ENCODE measurements at regions not wholly inside any gene's neighbourhood (a gene's known extent, or its start where the extent isn't known, plus 50 kb on each side); places are given as distances from the start of the nearest gene placed in this dataset.

GRCh38 chr3:94291686-94292085 is 228.8 kb downstream of the NSUN3 start:
- TF ChIP-seq CTCF (IDR thresholded peaks at IDR 0.05; ENCODE audit: low read depth, low read length), result no peak

GRCh38 chr3:94292151-94292550 is 229.3 kb downstream of the NSUN3 start:
- TF ChIP-seq CTCF (IDR thresholded peaks at IDR 0.05; ENCODE audit: low read depth, low read length), result no peak

More at GRCh38 chr3:94291686-94292085, 228.8 kb downstream of the NSUN3 start:
- no peak for DNase-seq (ENCODE audit: extremely low read depth, low read depth)

GRCh38 chr3:94293793-94294195 is 230.9 kb downstream of the NSUN3 start:
- DNase-seq (ENCODE audit: extremely low read depth, low read depth), result no peak
- TF ChIP-seq CTCF (IDR thresholded peaks at IDR 0.05; ENCODE audit: low read depth, low read length), result no peak

More at GRCh38 chr3:94292151-94292550, 229.3 kb downstream of the NSUN3 start:
- no peak for DNase-seq (ENCODE audit: extremely low read depth, low read depth)

- DNase-seq (ENCODE audit: extremely low read depth, low read depth), result no peak
- TF ChIP-seq CTCF (IDR thresholded peaks at IDR 0.05; ENCODE audit: low read depth, low read length), result no peak
Measured at GRCh38 chr3:94294806-94295205, 231.9 kb downstream of the NSUN3 start.

GRCh38 chr3:94299716-94300115 is 236.9 kb downstream of the NSUN3 start:
- no peak for DNase-seq (ENCODE audit: extremely low read depth, low read depth)
- TF ChIP-seq CTCF (IDR thresholded peaks at IDR 0.05; ENCODE audit: low read depth, low read length), result no peak

- TF ChIP-seq CTCF (IDR thresholded peaks at IDR 0.05; ENCODE audit: low read depth, low read length), result no peak
- DNase-seq (ENCODE audit: extremely low read depth, low read depth), result no peak
Measured at GRCh38 chr3:94301366-94301765, 238.5 kb downstream of the NSUN3 start.

GRCh38 chr3:94303266-94303665 is 240.4 kb downstream of the NSUN3 start:
- no peak for TF ChIP-seq CTCF (IDR thresholded peaks at IDR 0.05; ENCODE audit: low read depth, low read length)
- DNase-seq (ENCODE audit: extremely low read depth, low read depth), result no peak

All from AG09319 (cell line).